HL-60 (cell line): ENCODE measurements at regions not wholly inside any gene's neighbourhood (a gene's known extent, or its start where the extent isn't known, plus 50 kb on each side); places are given as distances from the start of the nearest gene placed in this dataset.

ENCODE experiments used
- DNase-seq, 2 experiments: peaks; one replicate each; pipeline ENCODE4 v3.0.0-alpha.2; 2010 to 2020; ENCODE audit warnings: low read depth in 1 of 2, low spot score in 1 of 2
- H3K27ac ChIP-seq: fragments of 250-450 bp; sonication (Bioruptor Pico); replicated peaks from 2 replicates; pipeline ENCODE4 v1.5.1; 2020; ENCODE audit warnings: mild to moderate bottlenecking, moderate library complexity
- H3K27me3 ChIP-seq: fragments of 250-450 bp; sonication (Bioruptor Pico); 2 replicates; pipeline ENCODE4 v1.5.1; 2021; ENCODE audit warnings: mild to moderate bottlenecking, moderate library complexity; ENCODE audit not compliant: insufficient read depth, poor library complexity, severe bottlenecking
- H3K4me3 ChIP-seq: replicated peaks from 2 replicates; pipeline ENCODE4 v1.5.1; 2011; ENCODE audit warnings: mild to moderate bottlenecking, control low read depth, low read length; ENCODE audit not compliant: insufficient read depth
- GABPA ChIP-seq: IDR thresholded peaks from 2 replicates; pipeline ENCODE4 v1.6.1; 2012; ENCODE audit warnings: low read depth
- POLR2AphosphoS5 ChIP-seq: IDR thresholded peaks from 2 replicates; pipeline ENCODE4 v1.6.1; 2012; ENCODE audit warnings: low read depth
- REST ChIP-seq: IDR thresholded peaks from 2 replicates; pipeline ENCODE4 v1.6.1; 2012; ENCODE audit warnings: low read depth; ENCODE audit not compliant: insufficient replicate concordance
- SPI1 ChIP-seq: IDR thresholded peaks from 2 replicates; pipeline ENCODE4 v1.6.1; 2012; ENCODE audit warnings: low read depth, mild to moderate bottlenecking, borderline replicate concordance
- TF ChIP-seq, protein P1 (sequence below): IDR thresholded peaks from one replicate; pipeline ENCODE4 v1.5.1; 2011; ENCODE audit warnings: low read length, control low read depth, inconsistent platforms; ENCODE audit not compliant: insufficient read depth

- no peak for DNase-seq
- Histone ChIP-seq H3K27ac (no peak overlapping the region), H3K4me3 (no peak overlapping the region), H3K27me3 (peaks cover 10% of the 10 kb centered on the region)
- no peak for TF ChIP-seq REST
- no peak for TF ChIP-seq GABPA
- TF ChIP-seq SPI1 = no peak
- TF ChIP-seq POLR2AphosphoS5 = no peak
- TF ChIP-seq, protein P1, sequence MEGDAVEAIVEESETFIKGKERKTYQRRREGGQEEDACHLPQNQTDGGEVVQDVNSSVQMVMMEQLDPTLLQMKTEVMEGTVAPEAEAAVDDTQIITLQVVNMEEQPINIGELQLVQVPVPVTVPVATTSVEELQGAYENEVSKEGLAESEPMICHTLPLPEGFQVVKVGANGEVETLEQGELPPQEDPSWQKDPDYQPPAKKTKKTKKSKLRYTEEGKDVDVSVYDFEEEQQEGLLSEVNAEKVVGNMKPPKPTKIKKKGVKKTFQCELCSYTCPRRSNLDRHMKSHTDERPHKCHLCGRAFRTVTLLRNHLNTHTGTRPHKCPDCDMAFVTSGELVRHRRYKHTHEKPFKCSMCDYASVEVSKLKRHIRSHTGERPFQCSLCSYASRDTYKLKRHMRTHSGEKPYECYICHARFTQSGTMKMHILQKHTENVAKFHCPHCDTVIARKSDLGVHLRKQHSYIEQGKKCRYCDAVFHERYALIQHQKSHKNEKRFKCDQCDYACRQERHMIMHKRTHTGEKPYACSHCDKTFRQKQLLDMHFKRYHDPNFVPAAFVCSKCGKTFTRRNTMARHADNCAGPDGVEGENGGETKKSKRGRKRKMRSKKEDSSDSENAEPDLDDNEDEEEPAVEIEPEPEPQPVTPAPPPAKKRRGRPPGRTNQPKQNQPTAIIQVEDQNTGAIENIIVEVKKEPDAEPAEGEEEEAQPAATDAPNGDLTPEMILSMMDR = no peak
These were observed 128.6 kb upstream of the DLG1 start for GRCh38 chr3:197427021-197427420.

- Histone ChIP-seq H3K27ac (no peak overlapping the region), H3K4me3 (no peak overlapping the region), H3K27me3 (peaks cover 8% of the 10 kb centered on the region)
- DNase-seq = no peak
- no peak for TF ChIP-seq SPI1
These were observed 127.7 kb upstream of the DLG1 start for GRCh38 chr3:197426121-197426566.

DNA sequence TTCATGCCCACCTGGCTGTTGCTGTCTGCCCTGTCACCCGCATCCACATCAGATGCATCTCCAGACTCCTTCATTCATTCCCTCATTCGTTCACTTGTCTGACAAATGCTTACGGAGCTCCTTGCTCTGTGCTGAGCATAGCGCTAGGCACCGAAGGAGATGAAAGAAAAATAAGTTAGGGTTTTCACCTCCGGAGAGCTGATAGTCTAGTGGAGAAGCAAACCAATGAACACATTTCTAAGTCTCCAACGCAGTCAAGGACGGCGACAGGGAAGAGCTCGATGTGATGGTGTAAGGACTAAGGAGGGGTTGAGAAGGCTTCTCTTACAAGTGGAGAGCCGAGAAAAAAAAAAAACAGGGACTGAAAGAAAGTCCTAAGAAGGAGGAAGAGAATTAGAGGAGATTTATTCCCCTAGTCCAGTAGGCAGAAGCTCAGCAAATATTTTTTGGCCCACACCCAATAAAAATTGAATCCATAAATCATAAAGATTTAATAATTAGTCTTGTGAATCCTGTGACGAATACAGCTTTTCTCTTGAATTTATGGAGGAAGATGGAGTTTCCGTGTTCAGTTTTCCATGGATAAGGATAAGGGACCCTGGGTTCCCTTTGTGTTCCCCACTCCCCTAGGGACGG, 127.2 kb upstream of the DLG1 start:
- H3K4me3 ChIP-seq = no peak overlapping the region

More for the DNA sequence above, 127.2 kb upstream of the DLG1 start:
- Histone ChIP-seq H3K27me3 (peaks cover 2% of the 10 kb centered on the region), H3K27ac (no peak overlapping the region)
- TF ChIP-seq REST (no peak), GABPA (no peak), POLR2AphosphoS5 (no peak), SPI1 (no peak)
- TF ChIP-seq, protein P1 = no peak
- DNase-seq = no peak
